HuH-7.5 (cell line): ENCODE measurements at regions not wholly inside any gene's neighbourhood (a gene's known extent, or its start where the extent isn't known, plus 50 kb on each side); places are given as distances from the start of the nearest gene placed in this dataset.

Experiments used
- DNase-seq: peaks from one replicate; pipeline ENCODE4 v3.0.0; 2011; ENCODE audit warnings: low spot score

- no peak for DNase-seq
Measured at GRCh38 chr4:89549907-89550306, 242.3 kb upstream of the GPRIN3 start.

GRCh38 chr4:89545315-89545714 is 237.7 kb upstream of the GPRIN3 start:
- no peak for DNase-seq

GRCh38 chr4:89541998-89542397 is 234.4 kb upstream of the GPRIN3 start:
- DNase-seq, result no peak

- DNase-seq, result no peak
Measured at GRCh38 chr4:89539797-89540711, 232.5 kb upstream of the GPRIN3 start.

GRCh38 chr4:89539374-89539773 is 231.8 kb upstream of the GPRIN3 start:
- no peak for DNase-seq

- DNase-seq, result no peak
Measured at GRCh38 chr4:89538886-89539285, 231.3 kb upstream of the GPRIN3 start.

- DNase-seq, result no peak
Measured at GRCh38 chr4:89538171-89538570, 230.6 kb upstream of the GPRIN3 start.

GRCh38 chr4:89537281-89537680 is 229.7 kb upstream of the GPRIN3 start:
- DNase-seq, result no peak

- no peak for DNase-seq
Measured at GRCh38 chr4:89535251-89535650, 227.7 kb upstream of the GPRIN3 start.

- DNase-seq, result no peak
Measured at GRCh38 chr4:89534356-89534755, 226.8 kb upstream of the GPRIN3 start.

GRCh38 chr4:89531932-89532640 is 224.5 kb upstream of the GPRIN3 start:
- no peak for DNase-seq

GRCh38 chr4:89528526-89529133 is 221.0 kb upstream of the GPRIN3 start:
- no peak for DNase-seq

- no peak for DNase-seq
Measured at GRCh38 chr4:89521826-89522225, 214.2 kb upstream of the GPRIN3 start.

GRCh38 chr4:89519771-89520320 is 212.2 kb upstream of the GPRIN3 start:
- DNase-seq, result no peak

GRCh38 chr4:89518259-89518658 is 210.7 kb upstream of the GPRIN3 start:
- no peak for DNase-seq

- DNase-seq, result no peak
Measured at GRCh38 chr4:89514811-89515210, 207.2 kb upstream of the GPRIN3 start.

GRCh38 chr4:89511776-89512175 is 204.2 kb upstream of the GPRIN3 start:
- no peak for DNase-seq

- DNase-seq, result no peak
Measured at GRCh38 chr4:89509708-89510281, 202.2 kb upstream of the GPRIN3 start.

- DNase-seq, result no peak
Measured at GRCh38 chr4:89506866-89507491, 199.4 kb upstream of the GPRIN3 start.

- DNase-seq, result no peak
Measured at GRCh38 chr4:89502581-89502980, 195.0 kb upstream of the GPRIN3 start.

- DNase-seq, result no peak
Measured at GRCh38 chr4:89497517-89498308, 190.1 kb upstream of the GPRIN3 start.
